ENCODE measurements at regions not wholly inside any gene's neighbourhood (a gene's known extent, or its start where the extent isn't known, plus 50 kb on each side); places are given as distances from the start of the nearest gene placed in this dataset.

GRCh38 chr6:44041461-44042260 lies 85.6 kb downstream of the MRPL14 start (continued):
- TF ChIP-seq ATF3 (IDR thresholded peaks at IDR 0.05): peak; percentile 88
- TF ChIP-seq ATF3 (CRISPR knock-in tag; conservative IDR thresholded peaks at IDR 0.05): 0 out of 2 replicates have a peak, but pooled peaks have one; percentile 56
- TF ChIP-seq SIN3A (IDR thresholded peaks at IDR 0.05; ENCODE audit: borderline replicate concordance in 2 of 2, control insufficient read depth in 1 of 2, low read depth in 2 of 2, low read length in 2 of 2): no peak
- TF ChIP-seq ZBTB7A (IDR thresholded peaks at IDR 0.05; ENCODE audit: borderline replicate concordance, control insufficient read depth, low read depth, low read length): no peak; the same call in 1 of the 2 replicates
- no peak for TF ChIP-seq SNIP1 (IDR thresholded peaks at IDR 0.05; ENCODE audit: low read depth)
- TF ChIP-seq ATF7 (IDR thresholded peaks at IDR 0.05): peak; percentile 63; the same call in 1 of the 2 replicates
- TF ChIP-seq GTF2F1 (IDR thresholded peaks at IDR 0.05; ENCODE audit: low read depth, low read length): no peak
- TF ChIP-seq ZBTB26 (CRISPR knock-in tag; IDR thresholded peaks at IDR 0.05): no peak
- 0 out of 2 replicates have a peak, but pooled peaks have one; percentile 8 for TF ChIP-seq HES1 (IDR thresholded peaks at IDR 0.05; ENCODE audit: low read depth)
- no peak for TF ChIP-seq ZNF280B (CRISPR knock-in tag; IDR thresholded peaks at IDR 0.05)
- TF ChIP-seq MAFG (tag; conservative IDR thresholded peaks at IDR 0.05): peak; percentile 94
- no peak; the same call in 1 of the 2 replicates for TF ChIP-seq ZNF263 (CRISPR knock-in tag; IDR thresholded peaks at IDR 0.05; ENCODE audit: borderline replicate concordance)
- no peak for TF ChIP-seq ZC3H11A (IDR thresholded peaks at IDR 0.05; ENCODE audit: low read depth, low read length)
- TF ChIP-seq ZNF707 (CRISPR knock-in tag; conservative IDR thresholded peaks at IDR 0.05): no peak
- no peak for TF ChIP-seq ZNF699 (CRISPR knock-in tag; IDR thresholded peaks at IDR 0.05; ENCODE audit: insufficient replicate concordance)
- no peak for TF ChIP-seq ZNF785 (CRISPR knock-in tag; IDR thresholded peaks at IDR 0.05)
- peak; percentile 60 for TF ChIP-seq MEF2D (tag; conservative IDR thresholded peaks at IDR 0.05; ENCODE audit: low read depth)
- no peak for TF ChIP-seq KAT2B (IDR thresholded peaks at IDR 0.05; ENCODE audit: low read depth, low read length)
- peak; percentile 90 for TF ChIP-seq SMARCA4 (IDR thresholded peaks at IDR 0.05)
- TF ChIP-seq RNF219 (CRISPR knock-in tag; IDR thresholded peaks at IDR 0.05): no peak
- TF ChIP-seq BMI1 (IDR thresholded peaks at IDR 0.05; ENCODE audit: low read length): no peak
- no peak for TF ChIP-seq CHD4 (IDR thresholded peaks at IDR 0.05; ENCODE audit: insufficient read depth, insufficient replicate concordance, low read depth, low read length, poor library complexity, severe bottlenecking)

Data from K562 (cell line).